Astrocyte (in vitro differentiated cells and primary cell): ENCODE measurements at regions not wholly inside any gene's neighbourhood (a gene's known extent, or its start where the extent isn't known, plus 50 kb on each side); places are given as distances from the start of the nearest gene placed in this dataset.
"Not testable (repeated sequence)": the region's sequence is repeated elsewhere in the genome, so short reads cannot be mapped to it uniquely, and the experiment has no call there.

Experiments
- EZH2 ChIP-seq: IDR thresholded peaks from 2 replicates; pipeline ENCODE4 v1.6.1; 2012; ENCODE audit warnings: mild to moderate bottlenecking, low read length, inconsistent platforms; ENCODE audit not compliant: insufficient read depth
- TF ChIP-seq, protein P1 (sequence below): IDR thresholded peaks from 2 replicates; pipeline ENCODE4 v1.5.1; 2011; ENCODE audit warnings: low read depth, mild to moderate bottlenecking, inconsistent platforms, low read length, moderate library complexity; ENCODE audit not compliant: insufficient read depth

DNA sequence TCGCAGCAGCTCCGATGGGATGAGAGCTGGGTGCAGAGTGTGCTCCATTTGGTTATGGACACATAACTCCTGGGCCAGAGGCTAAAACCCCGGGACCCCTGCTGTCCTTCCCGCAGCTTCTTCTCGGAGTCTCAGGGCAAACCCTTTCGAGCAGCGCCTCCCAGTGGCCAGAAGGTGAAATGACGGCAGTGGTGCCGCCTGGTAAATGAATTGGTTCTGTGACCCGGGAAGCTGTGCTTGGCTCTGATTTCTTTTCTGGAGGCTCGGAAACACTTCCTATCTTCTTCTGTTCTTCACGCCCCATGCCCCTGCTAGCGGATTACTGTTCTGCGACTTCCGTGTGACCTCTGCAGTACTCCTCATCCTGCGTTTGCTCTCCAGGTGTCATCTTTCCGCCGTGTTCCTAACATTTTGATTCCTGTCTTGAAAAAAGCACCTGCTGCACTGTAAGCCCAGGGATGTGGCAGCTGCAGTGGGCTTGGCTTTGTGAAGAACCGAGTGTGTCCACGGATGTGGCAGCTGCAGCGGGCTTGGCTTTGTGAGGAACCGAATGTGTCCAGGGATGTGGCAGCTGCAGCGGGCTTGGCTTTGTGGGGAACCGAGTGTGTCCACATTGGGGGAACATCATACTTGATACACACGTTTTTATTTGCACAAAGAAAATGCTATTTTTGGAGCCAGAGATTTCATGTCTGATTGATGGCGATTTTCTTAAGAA is 118.0 kb upstream of the ALDH3B2 start:
- TF ChIP-seq, protein P1, sequence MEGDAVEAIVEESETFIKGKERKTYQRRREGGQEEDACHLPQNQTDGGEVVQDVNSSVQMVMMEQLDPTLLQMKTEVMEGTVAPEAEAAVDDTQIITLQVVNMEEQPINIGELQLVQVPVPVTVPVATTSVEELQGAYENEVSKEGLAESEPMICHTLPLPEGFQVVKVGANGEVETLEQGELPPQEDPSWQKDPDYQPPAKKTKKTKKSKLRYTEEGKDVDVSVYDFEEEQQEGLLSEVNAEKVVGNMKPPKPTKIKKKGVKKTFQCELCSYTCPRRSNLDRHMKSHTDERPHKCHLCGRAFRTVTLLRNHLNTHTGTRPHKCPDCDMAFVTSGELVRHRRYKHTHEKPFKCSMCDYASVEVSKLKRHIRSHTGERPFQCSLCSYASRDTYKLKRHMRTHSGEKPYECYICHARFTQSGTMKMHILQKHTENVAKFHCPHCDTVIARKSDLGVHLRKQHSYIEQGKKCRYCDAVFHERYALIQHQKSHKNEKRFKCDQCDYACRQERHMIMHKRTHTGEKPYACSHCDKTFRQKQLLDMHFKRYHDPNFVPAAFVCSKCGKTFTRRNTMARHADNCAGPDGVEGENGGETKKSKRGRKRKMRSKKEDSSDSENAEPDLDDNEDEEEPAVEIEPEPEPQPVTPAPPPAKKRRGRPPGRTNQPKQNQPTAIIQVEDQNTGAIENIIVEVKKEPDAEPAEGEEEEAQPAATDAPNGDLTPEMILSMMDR = peak; percentile 41
- TF ChIP-seq EZH2 = not testable (repeated sequence)
